ENCODE measurements at regions not wholly inside any gene's neighbourhood (a gene's known extent, or its start where the extent isn't known, plus 50 kb on each side); places are given as distances from the start of the nearest gene placed in this dataset.

- DNase-seq (ENCODE audit: low spot score) = no peak
Observed at GRCh38 chr6:132868057-132868456, 53.7 kb downstream of the RPS12 start.

- no peak for DNase-seq (ENCODE audit: low spot score)
Observed at GRCh38 chr6:132872923-132873322, 58.6 kb downstream of the RPS12 start.

- DNase-seq (ENCODE audit: low spot score) = no peak
Observed at GRCh38 chr6:132877003-132877402, 62.6 kb downstream of the RPS12 start.

GRCh38 chr6:132887204-132887603, 72.8 kb downstream of the RPS12 start:
- DNase-seq (ENCODE audit: low spot score) = no peak

- DNase-seq (ENCODE audit: low spot score) = no peak
Observed at GRCh38 chr6:132888701-132889100, 74.3 kb downstream of the RPS12 start.

GRCh38 chr6:132892929-132893771, 78.8 kb downstream of the RPS12 start:
- DNase-seq (ENCODE audit: low spot score) = no peak

- DNase-seq (ENCODE audit: low spot score) = no peak
Observed at GRCh38 chr6:132893772-132894490, 79.6 kb downstream of the RPS12 start.

- DNase-seq (ENCODE audit: low spot score) = no peak
Observed at GRCh38 chr6:132898376-132898775, 84.0 kb downstream of the RPS12 start.

GRCh38 chr6:132900849-132901248, 86.5 kb downstream of the RPS12 start:
- DNase-seq (ENCODE audit: low spot score) = no peak

- DNase-seq (ENCODE audit: low spot score) = no peak
Observed at GRCh38 chr6:132902901-132903300, 88.5 kb downstream of the RPS12 start.

- DNase-seq (ENCODE audit: low spot score) = no peak
Observed at GRCh38 chr6:132907231-132907630, 92.9 kb downstream of the RPS12 start.

GRCh38 chr6:132907914-132908313, 93.5 kb downstream of the RPS12 start:
- DNase-seq (ENCODE audit: low spot score) = no peak

GRCh38 chr6:132909742-132910141, 95.4 kb downstream of the RPS12 start:
- no peak for DNase-seq (ENCODE audit: low spot score)

GRCh38 chr6:132910759-132911158, 96.4 kb downstream of the RPS12 start:
- no peak for DNase-seq (ENCODE audit: low spot score)

- DNase-seq (ENCODE audit: low spot score) = no peak
Observed at GRCh38 chr6:132919045-132919860, 104.9 kb downstream of the RPS12 start.

- DNase-seq (ENCODE audit: low spot score) = no peak
Observed at GRCh38 chr6:132927713-132928112, 113.3 kb downstream of the RPS12 start.

- DNase-seq (ENCODE audit: low spot score) = no peak
Observed at GRCh38 chr6:132929141-132929540, 114.8 kb downstream of the RPS12 start.

GRCh38 chr6:132931313-132931712, 116.9 kb downstream of the RPS12 start:
- DNase-seq (ENCODE audit: low spot score) = no peak

GRCh38 chr6:132931936-132932514, 117.7 kb downstream of the RPS12 start:
- no peak for DNase-seq (ENCODE audit: low spot score)

GRCh38 chr6:132932588-132932987, 118.2 kb downstream of the RPS12 start:
- no peak for DNase-seq (ENCODE audit: low spot score)

- no peak for DNase-seq (ENCODE audit: low spot score)
Observed at GRCh38 chr6:132933090-132933489, 118.7 kb downstream of the RPS12 start.

- no peak for DNase-seq (ENCODE audit: low spot score)
Observed at GRCh38 chr6:132934496-132934895, 120.1 kb downstream of the RPS12 start.

Measured in CD4-positive, alpha-beta T cell treated with Interleukin-2 at 100 ng/mL for 4 hours (primary cell).